ENCODE measurements at regions not wholly inside any gene's neighbourhood (a gene's known extent, or its start where the extent isn't known, plus 50 kb on each side); places are given as distances from the start of the nearest gene placed in this dataset.

DNA sequence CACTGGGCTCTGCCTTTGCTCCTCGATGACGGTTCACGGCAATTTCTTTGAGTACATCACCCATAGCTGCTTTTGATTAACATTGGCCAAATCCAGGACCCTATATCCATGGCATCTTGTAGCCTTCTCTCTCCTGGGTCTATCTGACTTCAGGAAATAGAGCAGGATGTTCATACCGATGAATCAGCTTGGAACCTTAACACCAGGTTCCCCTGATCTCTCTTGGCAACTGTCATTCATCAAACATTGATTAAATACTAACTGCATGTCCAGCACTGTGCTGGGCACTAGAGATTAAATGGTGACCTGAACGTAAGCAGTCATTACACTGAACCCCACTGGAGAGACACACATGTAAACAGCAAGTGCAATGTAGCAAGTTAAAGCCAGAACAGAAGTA is 77.0 kb upstream of the MED13L start:
- TF ChIP-seq, protein P1, sequence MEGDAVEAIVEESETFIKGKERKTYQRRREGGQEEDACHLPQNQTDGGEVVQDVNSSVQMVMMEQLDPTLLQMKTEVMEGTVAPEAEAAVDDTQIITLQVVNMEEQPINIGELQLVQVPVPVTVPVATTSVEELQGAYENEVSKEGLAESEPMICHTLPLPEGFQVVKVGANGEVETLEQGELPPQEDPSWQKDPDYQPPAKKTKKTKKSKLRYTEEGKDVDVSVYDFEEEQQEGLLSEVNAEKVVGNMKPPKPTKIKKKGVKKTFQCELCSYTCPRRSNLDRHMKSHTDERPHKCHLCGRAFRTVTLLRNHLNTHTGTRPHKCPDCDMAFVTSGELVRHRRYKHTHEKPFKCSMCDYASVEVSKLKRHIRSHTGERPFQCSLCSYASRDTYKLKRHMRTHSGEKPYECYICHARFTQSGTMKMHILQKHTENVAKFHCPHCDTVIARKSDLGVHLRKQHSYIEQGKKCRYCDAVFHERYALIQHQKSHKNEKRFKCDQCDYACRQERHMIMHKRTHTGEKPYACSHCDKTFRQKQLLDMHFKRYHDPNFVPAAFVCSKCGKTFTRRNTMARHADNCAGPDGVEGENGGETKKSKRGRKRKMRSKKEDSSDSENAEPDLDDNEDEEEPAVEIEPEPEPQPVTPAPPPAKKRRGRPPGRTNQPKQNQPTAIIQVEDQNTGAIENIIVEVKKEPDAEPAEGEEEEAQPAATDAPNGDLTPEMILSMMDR (optimal IDR thresholded peaks at IDR 0.05 in 1 of 3, IDR thresholded peaks at IDR 0.05 in 1 of 3, conservative IDR thresholded peaks at IDR 0.05 in 1 of 3; ENCODE audit: extremely low read depth in 1 of 3, insufficient read depth in 2 of 3, low read length in 3 of 3), result no peak
- no peak for TF ChIP-seq EZH2 (IDR thresholded peaks at IDR 0.05; ENCODE audit: low read length)
